GM19452 (cell line): ENCODE measurements at regions not wholly inside any gene's neighbourhood (a gene's known extent, or its start where the extent isn't known, plus 50 kb on each side); places are given as distances from the start of the nearest gene placed in this dataset.
A peak's percentile ranks its signal among the peaks of the same experiment; 100 is the strongest.

Source experiments
- ATAC-seq: cut with Tn5 transposase; IDR thresholded peaks from one replicate; pipeline ENCODE4 v1.9.1; 2021; ENCODE audit not compliant: unreplicated experiment

DNA sequence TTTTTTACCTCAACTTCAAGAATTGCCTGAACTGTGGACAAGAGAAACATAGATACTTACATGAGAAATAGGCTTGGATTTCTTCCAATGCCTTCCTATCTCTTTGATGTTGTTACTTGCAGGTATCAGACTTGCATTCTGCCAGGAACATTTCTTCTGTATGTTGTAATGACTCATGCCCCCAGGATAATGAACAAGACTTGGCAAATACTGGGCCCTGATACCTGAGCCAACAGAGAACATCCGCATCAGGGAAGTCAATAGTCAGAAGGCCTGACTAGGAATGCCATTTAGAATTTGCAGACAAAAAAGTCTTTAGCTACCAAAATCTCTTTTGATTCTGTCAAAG, 273.7 kb upstream of the KIRREL3 start:
- ATAC-seq, result no peak

DNA sequence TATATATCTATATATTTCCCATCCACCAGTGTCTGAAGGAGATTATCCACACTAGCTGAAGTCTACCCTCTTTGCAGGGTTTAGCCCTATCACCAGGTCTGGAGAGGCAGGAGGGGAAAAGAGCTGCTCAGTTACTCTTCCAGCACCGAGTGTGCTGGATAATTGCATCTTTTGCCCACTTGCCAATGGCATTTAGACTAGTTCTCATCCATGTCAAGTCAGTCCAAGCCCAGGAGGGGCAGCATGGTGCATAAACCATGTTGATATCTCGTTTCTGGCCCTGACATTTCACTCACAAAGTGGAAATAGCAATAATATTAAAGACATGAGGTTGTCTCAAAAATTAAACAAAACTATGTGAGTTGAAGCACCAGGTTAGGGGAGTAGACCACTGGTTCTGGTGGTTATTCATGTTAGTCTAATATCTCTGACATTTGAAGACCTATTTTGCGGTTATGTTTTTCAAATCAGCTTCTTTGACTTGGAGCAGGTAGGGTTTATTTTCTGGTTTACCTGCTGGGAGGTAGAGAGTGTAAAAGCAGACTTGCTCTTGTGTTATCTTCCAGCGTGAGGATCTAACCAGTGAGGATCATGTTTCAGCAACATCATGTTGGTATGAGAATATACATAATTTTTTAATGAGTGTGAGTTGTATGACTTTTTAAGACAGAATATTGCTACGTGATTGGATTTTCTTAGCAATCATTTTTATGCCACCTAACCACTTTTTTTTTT, 273.2 kb upstream of the KIRREL3 start:
- ATAC-seq, result no peak

DNA sequence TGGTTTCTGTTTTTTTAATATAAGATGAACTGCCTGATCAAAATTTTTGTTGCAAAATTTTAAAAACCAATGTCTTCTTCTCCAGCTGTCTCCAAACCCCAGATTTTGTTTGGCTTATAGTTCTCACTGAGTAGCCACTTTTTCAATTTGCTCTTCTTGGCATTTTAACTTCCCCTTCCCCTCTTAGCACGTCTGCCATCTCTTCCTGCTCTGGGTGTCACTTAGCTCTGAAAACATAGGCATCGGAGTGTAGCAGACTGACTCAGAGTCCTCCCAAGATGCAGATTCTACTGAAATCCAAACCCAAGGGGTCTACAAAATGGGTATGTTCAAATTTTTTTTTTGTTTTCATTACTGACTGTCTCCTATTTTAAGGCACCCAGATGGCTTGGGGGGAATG, 270.3 kb upstream of the KIRREL3 start:
- ATAC-seq, result no peak

DNA sequence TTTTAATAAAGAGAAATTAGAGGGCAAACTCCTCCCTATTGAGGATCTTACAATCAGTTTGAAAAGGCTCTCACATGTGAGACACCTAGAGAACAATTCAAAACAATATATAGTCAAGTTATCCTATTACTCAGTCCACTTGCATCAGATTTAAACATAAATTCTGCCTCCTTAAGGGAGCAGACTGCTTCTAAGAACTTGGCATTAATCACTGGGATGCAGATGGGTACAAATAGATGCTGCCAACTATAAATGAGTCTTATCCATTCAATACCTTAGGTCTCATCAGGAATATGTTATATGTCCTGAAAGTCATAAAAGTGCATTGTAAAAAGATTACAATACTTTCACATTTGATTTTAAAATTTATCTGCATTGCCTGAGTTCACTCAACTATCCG, 269.3 kb upstream of the KIRREL3 start:
- no peak for ATAC-seq

DNA sequence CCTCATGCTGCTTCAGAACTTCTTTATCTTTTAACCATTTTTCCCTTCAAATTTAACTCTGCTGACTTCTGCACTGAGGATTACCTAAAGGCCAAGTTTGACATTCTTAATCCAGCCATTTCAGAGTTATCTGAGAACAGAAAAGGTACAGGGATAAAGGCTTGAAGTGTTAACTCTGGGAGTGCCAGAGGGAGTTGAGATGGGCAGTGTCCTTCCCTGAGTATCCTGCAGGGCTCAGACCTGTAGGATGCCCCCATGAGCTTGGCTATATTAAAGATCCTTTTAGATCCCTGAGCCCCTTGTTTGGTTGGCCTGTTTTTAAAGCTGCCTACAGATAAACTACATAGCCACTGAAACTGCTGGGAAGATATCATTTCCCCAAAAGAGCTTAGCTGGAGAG, 268.4 kb upstream of the KIRREL3 start:
- ATAC-seq, result no peak

DNA sequence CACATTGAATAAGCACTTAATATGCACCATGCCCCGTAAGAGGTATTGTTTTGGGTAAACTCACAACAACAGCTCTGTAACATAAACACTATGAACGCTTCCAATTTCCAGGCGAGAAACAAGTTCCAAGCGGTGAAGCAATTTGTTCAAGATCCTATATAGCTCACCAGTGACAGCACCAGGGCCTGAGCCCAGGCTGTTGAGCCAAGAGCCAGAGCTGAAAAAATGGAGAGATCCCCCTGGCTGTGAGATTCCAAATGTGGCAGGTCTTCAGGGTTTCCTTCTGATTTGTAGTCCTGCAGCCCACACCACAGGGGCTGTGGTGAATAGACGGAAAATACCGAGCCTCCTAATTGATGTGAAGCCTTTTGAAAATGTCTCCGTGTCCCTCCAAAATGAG, 268.0 kb upstream of the KIRREL3 start:
- no peak for ATAC-seq

DNA sequence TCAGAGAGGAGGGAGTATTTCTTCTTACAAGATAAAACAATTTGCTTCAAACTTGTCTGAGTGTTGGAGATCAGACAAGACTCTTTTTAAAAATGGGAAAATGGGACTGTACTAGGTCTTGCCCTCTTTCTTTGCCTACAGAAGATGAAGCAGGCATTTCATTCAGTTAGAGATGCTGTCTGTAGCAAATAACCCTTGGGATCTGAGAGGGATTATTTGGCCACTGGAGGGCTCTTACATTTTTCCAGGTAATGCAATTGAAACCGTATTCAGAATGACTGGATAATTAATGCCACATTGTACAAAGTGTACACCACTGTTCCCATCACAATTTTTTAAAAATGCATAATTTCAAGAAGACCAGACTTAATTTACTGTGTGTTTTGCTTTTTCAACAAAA, 258.5 kb upstream of the KIRREL3 start:
- no peak for ATAC-seq

DNA sequence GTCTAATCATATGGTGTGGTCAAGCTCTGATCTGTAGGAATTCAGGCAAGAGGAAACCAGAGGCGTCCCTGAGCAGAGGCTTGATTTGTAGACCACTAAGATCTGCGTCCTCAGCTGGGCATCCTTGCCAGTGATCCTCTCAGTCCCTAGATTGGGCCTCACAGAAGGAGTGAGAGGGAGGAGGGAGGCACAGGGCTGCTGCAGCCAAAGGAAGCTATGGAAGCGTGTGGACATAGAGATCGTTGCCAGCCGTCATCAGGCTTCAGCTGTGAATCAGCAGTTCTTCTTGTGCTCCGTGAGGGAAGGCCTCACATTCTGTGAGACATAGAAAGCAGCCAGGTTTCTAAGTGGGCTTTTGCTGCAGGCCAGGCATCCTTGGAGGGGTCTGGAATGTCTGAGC, 254.6 kb upstream of the KIRREL3 start:
- no peak for ATAC-seq

DNA sequence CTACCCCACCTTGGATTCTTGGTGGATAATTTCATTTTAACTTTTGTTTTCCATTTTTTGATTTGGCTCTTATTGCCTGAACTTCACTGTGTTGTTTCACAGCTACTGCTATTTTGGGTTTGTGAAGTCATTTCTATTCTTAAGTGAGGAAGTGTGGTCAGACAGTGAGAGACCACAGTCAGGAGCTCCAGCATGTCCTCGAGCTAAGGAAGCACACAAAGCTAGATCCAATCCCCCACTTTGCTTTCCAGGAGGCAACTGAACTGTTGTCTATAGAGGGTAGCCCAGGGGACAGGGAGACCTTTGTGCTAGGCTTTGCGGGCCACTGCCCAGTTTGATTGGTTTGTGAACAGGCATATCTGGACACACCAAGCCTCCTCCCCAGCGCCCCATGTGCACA, 251.8 kb upstream of the KIRREL3 start:
- ATAC-seq, result peak; percentile 72

DNA sequence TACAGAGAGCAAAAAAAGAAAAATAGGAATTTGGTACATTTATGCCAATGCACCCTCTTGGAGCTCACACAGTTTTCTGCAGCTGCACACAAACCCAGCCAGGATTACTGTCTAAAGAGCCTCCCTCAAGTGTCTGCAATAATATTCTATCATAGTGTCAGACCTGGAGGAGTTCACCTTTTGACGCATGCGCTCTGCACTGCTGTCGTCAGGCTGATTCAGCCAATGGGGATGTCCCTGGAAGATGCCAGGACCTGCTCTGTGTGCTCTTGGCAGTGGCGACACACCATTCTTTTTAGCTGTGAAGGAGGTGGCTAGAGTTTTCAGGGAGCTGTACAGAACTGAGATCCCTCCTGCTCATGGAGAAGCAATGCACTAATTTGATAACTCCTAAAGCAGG, 249.0 kb upstream of the KIRREL3 start:
- ATAC-seq, result no peak

DNA sequence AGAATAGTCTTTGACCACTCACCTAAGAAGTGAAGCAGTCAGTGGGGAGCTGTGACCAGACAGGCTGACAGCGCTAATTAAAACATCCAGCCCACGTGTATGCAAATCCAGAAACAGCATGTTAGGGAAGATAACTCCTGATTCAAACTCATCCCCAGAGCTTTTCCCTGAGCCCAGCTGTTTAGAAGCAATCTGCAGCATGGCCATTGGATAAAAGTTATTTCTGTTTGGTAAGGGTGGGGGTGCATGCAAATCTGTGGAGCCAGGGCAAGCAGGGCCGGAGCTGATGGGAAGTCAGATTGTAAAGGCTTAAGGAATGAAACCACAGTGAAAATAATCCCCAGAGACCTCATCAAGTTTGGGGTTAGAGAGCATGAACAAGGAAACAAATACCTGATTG, 247.9 kb upstream of the KIRREL3 start:
- ATAC-seq, result no peak

DNA sequence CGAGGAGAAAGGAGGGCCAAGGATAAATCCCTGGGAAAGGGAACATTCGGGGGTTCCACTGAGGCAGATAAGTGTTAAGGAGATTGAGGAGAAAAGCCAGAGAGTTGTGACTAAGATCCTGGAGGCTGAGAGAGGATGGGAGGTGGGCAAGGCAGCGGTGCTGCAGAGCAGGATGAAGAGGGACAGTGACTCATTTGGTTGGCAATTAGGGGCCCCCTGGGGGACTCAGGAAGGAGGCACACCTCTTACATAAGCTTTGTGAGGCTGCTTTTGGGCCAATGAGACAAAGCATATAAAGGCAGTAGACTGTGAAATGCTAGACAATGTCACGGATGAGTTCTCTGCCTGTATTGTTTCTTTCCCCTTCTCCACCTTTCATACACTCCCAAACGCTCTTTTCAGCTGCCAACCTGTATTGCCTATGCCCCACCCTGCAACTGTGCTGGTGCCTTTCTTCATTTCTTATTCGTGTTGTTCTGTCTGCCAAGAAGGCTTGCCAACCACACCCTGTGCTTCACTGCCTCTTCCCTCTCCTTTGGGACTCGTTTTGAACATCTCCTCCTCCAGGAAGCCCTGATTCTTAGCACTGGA, 246.8 kb upstream of the KIRREL3 start:
- no peak for ATAC-seq

DNA sequence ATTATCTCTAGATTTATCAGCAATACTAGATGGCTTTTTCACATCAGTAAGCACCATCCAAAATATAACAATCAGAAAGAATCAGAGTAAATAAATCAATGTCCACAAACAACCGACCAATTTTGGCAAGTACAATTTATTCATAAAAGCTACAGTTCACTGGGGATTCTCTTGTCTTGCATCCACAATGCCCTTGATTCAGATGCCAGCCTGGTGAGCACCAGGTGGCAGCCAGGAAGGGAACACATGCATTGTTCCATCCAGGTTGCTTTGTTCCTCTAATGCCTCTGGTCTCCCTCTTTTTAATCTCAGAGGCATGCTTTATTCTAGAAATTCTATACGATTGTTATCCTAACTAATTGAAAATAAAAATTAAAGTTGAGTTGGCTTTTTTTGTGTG, 242.1 kb upstream of the KIRREL3 start:
- ATAC-seq, result no peak

DNA sequence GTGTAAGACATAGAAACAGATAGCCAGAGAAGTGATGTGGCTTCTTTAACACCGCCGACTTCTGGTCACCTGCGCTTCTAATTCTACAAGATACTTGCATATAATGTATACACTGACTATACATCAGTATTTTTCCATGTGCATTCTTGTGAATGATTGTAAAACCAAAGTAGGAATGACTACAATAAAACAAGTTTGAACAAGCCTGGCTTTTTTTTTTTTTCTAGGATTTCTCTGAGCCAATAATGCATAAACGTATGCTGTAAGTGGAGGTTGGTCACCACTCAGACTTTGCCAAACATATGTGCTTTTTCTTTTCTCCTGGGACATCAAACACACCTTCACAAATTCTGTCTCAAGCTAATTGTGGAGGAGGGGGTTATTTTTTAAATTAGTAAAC, 237.8 kb upstream of the KIRREL3 start:
- no peak for ATAC-seq

DNA sequence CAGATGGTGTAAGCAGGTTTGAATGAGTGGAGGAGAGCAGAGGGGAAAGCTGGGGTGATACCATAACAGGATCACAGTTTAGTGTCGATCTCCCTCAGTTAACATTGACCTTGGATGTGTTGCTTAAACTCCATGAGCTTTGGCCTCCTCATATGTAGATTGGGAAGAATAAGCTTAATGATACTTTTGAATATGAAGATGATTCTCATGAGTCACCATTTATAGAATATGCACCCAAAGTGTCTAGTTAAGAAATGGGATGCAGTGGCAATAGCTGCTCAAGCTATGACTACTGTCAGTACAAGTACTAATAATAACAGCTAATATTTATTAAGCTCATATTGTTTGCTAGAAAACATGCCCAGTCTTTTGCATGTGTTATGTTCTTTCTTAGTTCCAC, 236.2 kb upstream of the KIRREL3 start:
- ATAC-seq, result no peak

DNA sequence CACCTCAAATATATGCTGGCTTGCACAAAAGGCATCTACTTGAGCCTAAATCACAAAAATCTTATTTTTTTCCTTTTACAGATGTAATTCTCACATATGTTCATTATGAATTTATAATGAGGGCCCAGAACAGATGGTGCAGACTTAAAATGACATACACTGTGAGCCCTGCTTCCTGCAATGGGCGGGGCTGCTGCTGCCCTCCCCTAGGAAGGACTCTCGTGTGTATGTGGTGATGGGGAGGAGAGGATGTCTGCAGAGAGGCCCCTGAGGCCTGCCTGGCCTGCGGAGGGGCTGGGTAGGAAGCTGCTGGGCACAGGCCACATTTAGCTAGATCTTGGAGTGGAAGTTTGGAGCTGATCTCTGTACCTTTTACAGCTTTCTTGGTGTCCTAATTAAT, 233.4 kb upstream of the KIRREL3 start:
- no peak for ATAC-seq

DNA sequence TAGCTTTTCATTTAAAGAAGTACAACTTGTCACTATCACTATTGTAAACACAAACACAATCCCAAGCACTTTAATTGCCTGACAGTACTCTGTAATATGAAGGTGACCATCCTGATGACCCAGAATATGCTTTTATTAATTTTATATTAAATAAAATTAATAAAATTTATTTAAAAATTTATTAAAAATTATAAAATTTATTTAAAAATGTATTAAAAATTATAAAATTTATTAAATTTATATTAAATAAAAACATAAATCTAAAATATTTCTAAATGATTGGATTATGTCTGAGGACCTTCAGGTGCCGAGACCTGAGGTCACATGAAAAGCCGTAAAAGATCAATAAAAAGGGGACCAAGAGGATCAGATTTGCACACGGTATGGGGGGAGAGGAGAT, 229.8 kb upstream of the KIRREL3 start:
- ATAC-seq, result no peak

DNA sequence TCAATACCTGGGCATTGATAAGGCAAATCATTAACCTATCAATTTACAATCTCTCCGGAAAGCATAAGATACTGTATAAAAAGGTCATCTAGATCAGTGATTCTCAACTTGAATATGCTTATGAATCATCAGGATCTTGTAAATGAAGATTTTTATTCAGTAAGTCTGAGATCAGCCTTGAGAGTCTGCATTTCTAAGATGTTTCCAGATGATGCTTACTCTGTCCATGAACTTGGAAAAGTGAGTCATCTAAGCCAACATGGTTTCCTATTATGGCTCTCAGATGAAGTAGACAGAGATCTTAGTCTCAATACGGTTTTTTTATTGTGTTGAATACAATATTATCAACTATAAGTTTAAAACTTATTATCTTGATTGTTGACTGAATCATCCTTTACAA, 226.4 kb upstream of the KIRREL3 start:
- no peak for ATAC-seq

DNA sequence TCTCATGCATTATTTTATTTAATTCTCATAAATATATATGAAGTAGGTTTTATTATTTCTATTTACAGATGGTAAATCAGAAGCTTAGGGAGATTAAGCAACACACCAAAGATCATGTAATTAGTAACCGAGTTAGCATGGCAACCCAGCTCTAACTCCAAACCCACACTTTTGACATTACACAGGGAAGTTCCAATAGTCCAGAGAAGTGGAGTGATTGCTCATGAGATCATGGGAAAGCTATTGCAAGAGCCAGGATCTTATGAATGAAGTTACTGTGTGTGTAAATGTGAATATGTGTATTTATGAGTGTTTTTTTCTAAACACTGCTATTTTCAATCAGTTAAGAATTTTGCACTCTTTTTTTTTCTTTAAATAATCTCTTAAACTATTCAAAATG, 225.8 kb upstream of the KIRREL3 start:
- ATAC-seq, result no peak

DNA sequence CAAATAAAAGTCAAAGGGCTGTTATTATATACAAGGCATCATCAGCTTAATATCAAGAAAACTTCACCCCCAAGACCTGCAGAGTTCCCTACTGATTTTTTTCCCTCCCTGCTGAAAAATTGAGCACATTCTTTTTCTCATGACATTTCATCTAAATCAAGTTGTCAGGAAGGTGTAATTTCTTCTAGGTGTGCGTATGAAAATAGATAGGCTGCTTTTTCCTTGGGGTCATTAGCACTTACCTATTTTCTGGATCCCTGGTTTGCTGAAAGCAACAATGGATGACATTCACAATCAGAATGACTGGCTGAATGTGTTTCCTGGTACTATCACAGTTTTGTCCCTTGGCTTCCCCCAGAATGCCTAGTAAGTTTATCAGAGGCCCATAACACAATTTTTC, 225.0 kb upstream of the KIRREL3 start:
- ATAC-seq, result no peak

DNA sequence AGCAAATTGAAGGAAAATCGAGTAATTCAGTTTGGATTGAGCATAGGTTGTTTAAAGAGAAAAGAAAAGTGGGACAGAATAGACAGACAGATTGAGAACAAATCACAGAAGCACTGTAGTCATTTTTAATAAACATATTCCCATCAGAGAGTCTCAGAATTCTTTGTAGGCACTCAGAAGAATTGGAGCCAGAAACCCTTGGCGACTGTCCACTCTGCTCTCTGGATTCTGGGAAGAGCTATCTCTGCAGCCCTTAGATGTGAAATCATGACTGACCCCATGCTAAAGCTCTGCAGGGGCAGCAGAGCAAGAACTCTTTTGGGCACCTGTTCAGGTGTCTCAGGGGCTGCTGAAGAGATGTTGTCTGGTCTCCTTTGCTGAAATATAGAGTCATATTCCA, 223.7 kb upstream of the KIRREL3 start:
- ATAC-seq, result no peak

DNA sequence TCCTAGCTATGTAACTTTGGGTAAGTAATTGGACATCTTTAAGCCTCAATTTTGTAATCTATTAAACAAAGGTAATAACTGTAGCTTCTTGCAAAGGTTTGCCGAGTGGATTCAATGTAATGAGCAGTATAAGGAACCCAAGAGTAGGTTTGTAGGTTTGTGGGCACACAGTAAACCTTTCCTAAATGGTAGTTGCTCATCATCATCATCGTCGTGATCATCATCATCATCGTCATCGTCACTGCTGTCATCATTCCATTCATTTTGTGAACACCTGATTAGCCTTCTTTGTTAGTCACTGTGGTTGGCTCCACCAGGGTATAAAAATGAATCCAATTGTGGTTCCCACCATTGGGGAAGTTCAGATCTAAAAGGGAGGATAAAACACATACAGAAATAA, 223.1 kb upstream of the KIRREL3 start:
- ATAC-seq, result no peak

DNA sequence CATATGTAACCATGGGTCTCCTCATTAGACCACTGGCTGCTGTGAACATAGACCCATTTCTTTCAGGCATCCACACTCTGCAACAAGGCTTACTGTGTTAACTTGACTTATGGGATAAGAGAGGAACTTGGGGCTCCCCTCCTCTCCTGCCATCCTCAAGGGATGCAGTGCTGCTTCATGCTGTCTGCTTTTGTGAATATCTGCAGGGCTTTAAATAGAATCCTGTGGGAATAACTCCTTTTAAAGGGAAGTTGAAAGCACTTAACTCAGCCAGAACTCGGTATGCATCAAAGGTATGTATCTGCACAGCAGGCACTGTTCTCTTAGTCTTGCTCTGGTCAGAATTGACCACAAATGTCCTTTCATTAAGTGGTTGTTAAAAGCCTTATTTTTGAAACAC, 222.5 kb upstream of the KIRREL3 start:
- ATAC-seq, result no peak
